Glutamatergic neuron (in vitro differentiated cells): ENCODE measurements at regions not wholly inside any gene's neighbourhood (a gene's known extent, or its start where the extent isn't known, plus 50 kb on each side); places are given as distances from the start of the nearest gene placed in this dataset.

Source experiments
- DNase-seq: peaks from one replicate; pipeline ENCODE4 v3.0.0; 2022
- H3K27ac Mint-ChIP-seq: one replicate; pipeline ENCODE4 v1.8.0; 2020; ENCODE audit warnings: mild to moderate bottlenecking, mixed read lengths, inconsistent platforms; ENCODE audit not compliant: unreplicated experiment
- H3K27me3 Mint-ChIP-seq: one replicate; pipeline ENCODE4 v1.8.0; 2020; ENCODE audit warnings: mild to moderate bottlenecking, moderate library complexity, mixed read lengths, inconsistent platforms; ENCODE audit not compliant: unreplicated experiment
- H3K36me3 Mint-ChIP-seq: one replicate; pipeline ENCODE4 v1.8.0; 2020; ENCODE audit warnings: mild to moderate bottlenecking, mixed read lengths, inconsistent platforms; ENCODE audit not compliant: unreplicated experiment
- H3K4me1 Mint-ChIP-seq: one replicate; pipeline ENCODE4 v1.8.0; 2020; ENCODE audit warnings: mild to moderate bottlenecking, low read depth, mixed read lengths, inconsistent platforms; ENCODE audit not compliant: unreplicated experiment
- H3K4me3 Mint-ChIP-seq: one replicate; pipeline ENCODE4 v1.8.0; 2020; ENCODE audit warnings: mild to moderate bottlenecking, mixed read lengths, inconsistent platforms; ENCODE audit not compliant: unreplicated experiment
- H3K9me3 Mint-ChIP-seq: one replicate; pipeline ENCODE4 v1.8.0; 2020; ENCODE audit warnings: mild to moderate bottlenecking, moderate library complexity, mixed read lengths, inconsistent platforms; ENCODE audit not compliant: unreplicated experiment
- TF ChIP-seq, protein P1 (sequence below): fragments of 200-600 bp; sonication (generic); IDR thresholded peaks from one replicate; pipeline ENCODE4 v1.5.0; 2021; ENCODE audit not compliant: partially characterized antibody, unreplicated experiment

DNA sequence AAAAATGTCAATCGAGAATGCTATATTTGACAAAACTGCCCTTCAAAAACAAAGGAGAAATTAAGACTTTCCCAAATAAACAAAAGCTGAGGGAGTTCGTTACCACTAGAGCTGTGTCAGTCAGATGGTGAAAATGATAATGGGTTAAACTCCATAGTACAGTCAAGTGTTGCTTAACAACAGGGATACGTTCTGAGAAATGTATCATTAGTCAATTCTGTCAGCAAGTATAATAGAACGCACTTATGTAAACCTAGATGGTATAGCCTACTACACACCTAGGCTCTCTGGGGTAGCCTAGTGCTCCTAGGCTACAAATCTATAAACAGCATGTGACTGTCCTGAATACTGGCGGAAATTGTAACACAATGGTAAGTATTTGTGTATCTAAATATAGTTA lies 138.7 kb downstream of the DRD1 start:
- Mint-ChIP-seq H3K36me3 (peaks cover 9% of the 10 kb centered on the region), H3K4me3 (no peak overlapping the region), H3K9me3 (no peaks in the 10 kb centered on the region), H3K4me1 (no peaks in the 10 kb centered on the region), H3K27ac (no peak overlapping the region), H3K27me3 (no peaks in the 10 kb centered on the region)
- TF ChIP-seq, protein P1, sequence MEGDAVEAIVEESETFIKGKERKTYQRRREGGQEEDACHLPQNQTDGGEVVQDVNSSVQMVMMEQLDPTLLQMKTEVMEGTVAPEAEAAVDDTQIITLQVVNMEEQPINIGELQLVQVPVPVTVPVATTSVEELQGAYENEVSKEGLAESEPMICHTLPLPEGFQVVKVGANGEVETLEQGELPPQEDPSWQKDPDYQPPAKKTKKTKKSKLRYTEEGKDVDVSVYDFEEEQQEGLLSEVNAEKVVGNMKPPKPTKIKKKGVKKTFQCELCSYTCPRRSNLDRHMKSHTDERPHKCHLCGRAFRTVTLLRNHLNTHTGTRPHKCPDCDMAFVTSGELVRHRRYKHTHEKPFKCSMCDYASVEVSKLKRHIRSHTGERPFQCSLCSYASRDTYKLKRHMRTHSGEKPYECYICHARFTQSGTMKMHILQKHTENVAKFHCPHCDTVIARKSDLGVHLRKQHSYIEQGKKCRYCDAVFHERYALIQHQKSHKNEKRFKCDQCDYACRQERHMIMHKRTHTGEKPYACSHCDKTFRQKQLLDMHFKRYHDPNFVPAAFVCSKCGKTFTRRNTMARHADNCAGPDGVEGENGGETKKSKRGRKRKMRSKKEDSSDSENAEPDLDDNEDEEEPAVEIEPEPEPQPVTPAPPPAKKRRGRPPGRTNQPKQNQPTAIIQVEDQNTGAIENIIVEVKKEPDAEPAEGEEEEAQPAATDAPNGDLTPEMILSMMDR, result no peak
- no peak for DNase-seq

DNA sequence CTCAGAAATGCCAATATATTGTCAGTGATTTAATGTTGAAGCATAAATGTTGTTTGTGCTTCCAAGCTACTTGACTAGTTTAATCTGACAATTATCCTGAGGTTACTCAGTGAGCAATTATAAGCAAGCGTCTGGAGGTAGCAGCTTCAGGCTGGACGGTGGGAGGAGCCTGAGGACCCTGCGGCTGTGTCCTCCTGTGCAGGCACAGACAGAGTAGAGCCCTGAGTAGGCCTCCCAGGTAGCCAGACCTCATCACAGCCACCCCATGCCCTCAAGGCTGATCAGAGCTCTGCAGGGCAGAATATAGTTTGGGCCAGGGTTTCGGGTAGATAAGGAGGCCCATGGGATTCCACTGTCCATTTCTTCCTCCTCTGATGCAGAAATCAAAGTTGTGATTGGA lies 153.6 kb downstream of the DRD1 start:
- Mint-ChIP-seq H3K4me3 (no peak overlapping the region), H3K9me3 (peaks cover 2% of the 10 kb centered on the region), H3K36me3 (peaks cover 3% of the 10 kb centered on the region), H3K27me3 (peaks cover 3% of the 10 kb centered on the region), H3K4me1 (no peaks in the 10 kb centered on the region), H3K27ac (no peak overlapping the region)
- TF ChIP-seq, protein P1, result no peak
- DNase-seq, result no peak

DNA sequence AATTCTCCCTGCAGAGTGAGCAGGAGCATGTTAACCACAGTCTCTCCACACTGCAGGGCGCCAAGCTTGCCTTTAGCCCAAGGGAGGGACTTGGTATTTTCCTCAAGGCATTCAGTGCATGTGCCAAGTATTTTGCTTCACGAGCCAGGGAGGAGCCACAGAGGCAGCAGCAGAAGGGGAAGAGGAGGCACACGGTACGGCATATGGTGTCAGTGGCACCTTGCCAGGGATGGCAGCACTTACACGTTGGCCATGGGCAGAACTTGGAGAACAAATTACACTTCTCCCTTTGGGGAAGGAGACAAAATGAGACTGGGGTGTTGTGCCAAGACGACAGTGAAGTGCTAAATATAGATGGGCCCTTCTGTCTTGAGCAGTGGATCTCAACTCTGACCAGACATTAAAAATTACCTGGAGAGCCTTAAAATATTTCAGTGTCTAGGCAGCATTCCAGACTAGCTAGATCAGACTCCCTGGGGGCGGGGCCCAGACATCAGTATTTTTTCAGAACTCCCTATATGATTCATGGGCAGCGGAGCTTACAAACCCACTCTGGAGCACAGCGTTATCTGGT lies 155.8 kb downstream of the DRD1 start:
- TF ChIP-seq, protein P1, result no peak
- Mint-ChIP-seq H3K36me3 (peaks cover 3% of the 10 kb centered on the region), H3K4me1 (no peaks in the 10 kb centered on the region), H3K27me3 (peaks cover 3% of the 10 kb centered on the region), H3K4me3 (no peak overlapping the region), H3K9me3 (no peaks in the 10 kb centered on the region), H3K27ac (no peak overlapping the region)
- DNase-seq, result no peak

DNA sequence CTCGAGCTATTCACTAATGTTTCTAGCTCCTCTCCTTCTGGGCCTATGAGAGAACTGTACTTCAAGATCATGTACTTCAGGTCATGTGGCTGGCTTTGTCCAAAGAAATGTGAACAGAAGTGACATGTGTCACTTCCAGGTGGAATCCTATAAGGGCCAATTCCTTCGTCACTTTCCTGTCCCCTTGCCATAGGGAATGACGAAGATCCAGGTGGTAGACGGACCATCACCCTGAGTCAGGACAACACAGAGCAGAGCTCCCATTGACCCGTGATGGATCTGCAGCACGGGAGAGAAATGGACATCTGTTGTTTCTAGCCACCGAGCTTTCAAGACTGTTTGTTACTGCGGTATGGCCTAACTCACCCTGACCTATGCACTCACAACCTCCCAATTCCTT lies 157.0 kb downstream of the DRD1 start:
- no peaks in the 10 kb centered on the region for H3K4me1 Mint-ChIP-seq
- TF ChIP-seq, protein P1, result no peak
- no peak for DNase-seq
- H3K27me3 Mint-ChIP-seq, result peaks cover 3% of the 10 kb centered on the region
- no peak overlapping the region for H3K27ac Mint-ChIP-seq
- no peak overlapping the region for H3K4me3 Mint-ChIP-seq
- H3K36me3 Mint-ChIP-seq, result peaks cover 3% of the 10 kb centered on the region
- H3K9me3 Mint-ChIP-seq, result no peaks in the 10 kb centered on the region

DNA sequence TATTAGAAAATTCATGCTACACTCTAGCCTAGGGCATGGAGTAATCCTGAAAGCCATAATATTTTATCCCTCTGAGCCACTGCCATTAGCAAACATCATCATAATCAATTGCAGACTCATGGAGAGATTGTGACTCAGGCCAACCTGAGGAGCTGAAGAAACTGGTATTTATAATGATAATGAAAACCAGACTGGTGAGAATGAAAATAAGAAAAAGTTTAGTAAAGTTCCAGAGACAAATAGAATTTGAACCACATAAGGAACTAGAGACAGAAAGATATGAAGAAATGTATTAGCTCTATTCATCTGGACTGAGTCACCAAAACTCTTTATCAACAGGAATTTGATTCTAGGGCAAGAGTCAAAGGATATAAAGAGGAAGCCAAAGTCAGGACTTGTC lies 158.7 kb downstream of the DRD1 start:
- DNase-seq, result no peak
- H3K4me3 Mint-ChIP-seq, result no peak overlapping the region
- peaks cover 3% of the 10 kb centered on the region for H3K36me3 Mint-ChIP-seq
- TF ChIP-seq, protein P1, result no peak
- H3K9me3 Mint-ChIP-seq, result no peaks in the 10 kb centered on the region
- H3K27me3 Mint-ChIP-seq, result peaks cover 3% of the 10 kb centered on the region
- H3K27ac Mint-ChIP-seq, result no peak overlapping the region
- H3K4me1 Mint-ChIP-seq, result no peaks in the 10 kb centered on the region
